GM03348 (cell line): ENCODE measurements at regions not wholly inside any gene's neighbourhood (a gene's known extent, or its start where the extent isn't known, plus 50 kb on each side); places are given as distances from the start of the nearest gene placed in this dataset.
A peak's percentile ranks its signal among the peaks of the same experiment; 100 is the strongest.

Experiments used
- DNase-seq: peaks from one replicate; pipeline ENCODE4 v3.0.0; 2012; ENCODE audit warnings: low spot score

DNA sequence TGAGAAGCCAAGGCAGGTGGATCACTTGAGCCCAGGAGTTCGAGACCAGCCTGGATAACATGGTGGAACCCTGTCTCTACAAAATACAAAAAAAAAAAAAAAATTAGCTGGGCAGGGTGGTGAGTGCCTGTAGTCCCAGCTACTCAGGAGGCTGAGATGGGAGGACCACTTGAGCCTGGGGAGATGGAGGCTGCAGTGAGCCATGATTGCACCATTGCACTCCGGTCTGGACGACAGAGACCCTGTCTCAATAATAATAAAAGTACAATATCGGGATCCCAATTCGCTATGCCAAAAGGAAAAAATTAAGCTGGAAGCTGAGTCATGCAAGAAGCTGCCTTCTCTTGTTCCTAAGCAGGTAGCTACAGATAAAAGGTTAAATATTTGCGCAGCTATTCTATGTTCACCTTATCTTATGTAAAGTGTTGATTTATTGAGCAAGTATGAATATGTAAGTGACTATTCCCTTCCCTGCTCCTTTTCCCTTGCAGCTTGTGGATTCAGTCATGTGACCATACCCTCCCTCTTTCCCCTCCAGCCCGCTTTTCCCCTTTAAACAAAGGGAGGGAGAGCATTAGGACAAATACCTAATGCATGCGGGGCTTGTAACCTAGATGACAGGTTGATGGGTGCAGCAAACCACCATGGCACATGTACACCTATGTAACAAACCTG lies 112.0 kb downstream of the LITAF start:
- no peak for DNase-seq

GRCh38 chr16:11475896-11476630 lies 110.7 kb downstream of the LITAF start:
- no peak for DNase-seq

- no peak for DNase-seq
Measured at GRCh38 chr16:11476676-11477075, 110.0 kb downstream of the LITAF start.

DNA sequence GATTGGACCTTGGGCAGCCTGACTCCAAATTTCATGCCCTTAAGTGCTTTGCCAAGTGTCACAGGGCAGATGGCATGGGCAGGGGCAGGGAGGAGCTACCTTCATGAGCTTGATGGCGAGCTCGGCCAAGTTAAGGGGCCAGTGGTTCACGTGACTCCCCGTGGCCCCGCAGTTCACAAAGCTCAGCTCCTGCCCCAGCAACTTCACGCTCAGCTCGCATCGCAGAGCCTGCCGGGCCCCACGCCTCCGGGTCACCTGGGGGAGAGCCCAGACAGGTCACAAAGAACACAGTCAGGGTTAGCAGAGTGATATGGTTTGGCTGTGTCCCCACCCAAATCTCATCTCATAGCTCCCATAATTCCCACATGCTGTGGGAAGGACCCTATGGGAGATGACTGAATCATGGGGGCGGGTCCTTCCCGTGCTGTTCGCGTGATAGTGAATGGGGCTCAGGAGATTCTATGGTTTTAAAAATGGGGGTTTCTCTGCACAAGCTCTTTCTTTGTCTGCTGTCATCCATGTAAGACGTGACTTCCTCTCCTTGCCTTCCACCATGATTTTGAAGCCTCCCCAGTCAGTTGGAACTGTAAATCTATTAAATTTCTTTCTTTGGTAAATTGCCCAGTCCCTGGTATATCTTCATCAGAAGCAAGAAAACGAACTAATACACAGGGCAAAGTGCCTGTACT lies 108.1 kb downstream of the LITAF start:
- no peak for DNase-seq

DNA sequence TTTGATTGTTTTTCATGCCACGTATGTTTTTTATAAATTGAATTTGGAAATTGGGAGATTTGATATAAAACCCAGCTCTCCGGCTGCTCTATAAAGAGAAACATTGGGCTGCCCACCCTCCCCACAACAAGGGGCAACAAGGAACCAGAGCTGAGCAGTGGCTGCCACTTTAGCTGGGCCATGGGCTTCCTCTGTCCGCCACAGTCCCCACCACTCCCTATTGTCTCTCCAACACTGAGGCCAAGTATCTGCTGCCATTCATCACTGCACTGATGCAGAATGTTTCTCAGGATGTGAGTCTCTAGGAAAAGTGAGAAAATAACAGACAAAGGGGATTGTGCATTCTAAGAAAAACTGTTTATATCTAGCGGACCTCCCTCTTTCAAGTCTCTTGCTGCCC lies 106.8 kb downstream of the LITAF start:
- DNase-seq: no peak

DNA sequence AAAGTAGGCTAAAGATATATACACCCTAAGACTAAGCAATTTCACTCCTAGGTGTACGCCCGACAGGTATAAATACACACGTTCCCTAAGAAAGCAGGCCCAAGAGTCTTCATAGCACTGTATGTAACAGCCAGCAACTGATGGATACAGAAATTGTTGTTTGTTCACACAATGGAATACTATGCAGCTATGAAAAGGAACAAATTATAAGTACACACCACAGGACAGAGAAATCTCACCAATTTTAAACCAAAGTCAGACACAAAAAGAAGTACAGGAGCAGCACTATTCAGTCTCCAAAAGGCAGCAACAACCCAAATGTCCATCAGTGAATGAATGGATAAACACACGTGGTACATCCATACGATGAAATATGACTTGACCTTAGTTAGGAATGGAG lies 106.1 kb downstream of the LITAF start:
- DNase-seq: no peak

DNA sequence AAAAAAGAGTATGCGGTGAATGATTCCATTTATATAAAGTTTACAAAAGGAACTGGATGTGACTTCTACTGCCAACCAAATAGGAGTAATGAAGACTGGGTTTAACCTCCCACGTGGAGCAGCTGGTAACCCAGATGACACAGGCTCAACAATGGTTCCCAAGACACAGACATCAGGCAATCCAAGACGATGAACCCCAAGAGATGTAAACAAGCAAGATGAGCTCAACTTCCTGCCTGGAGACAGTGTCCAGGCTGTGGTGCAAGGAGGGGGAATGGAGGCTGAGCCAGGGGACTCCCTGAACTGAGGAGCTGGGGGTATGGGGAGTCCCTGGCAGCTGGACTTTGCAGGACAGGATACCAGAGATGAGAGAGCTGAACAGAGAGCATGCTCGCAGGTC lies 104.7 kb downstream of the LITAF start:
- no peak for DNase-seq

DNA sequence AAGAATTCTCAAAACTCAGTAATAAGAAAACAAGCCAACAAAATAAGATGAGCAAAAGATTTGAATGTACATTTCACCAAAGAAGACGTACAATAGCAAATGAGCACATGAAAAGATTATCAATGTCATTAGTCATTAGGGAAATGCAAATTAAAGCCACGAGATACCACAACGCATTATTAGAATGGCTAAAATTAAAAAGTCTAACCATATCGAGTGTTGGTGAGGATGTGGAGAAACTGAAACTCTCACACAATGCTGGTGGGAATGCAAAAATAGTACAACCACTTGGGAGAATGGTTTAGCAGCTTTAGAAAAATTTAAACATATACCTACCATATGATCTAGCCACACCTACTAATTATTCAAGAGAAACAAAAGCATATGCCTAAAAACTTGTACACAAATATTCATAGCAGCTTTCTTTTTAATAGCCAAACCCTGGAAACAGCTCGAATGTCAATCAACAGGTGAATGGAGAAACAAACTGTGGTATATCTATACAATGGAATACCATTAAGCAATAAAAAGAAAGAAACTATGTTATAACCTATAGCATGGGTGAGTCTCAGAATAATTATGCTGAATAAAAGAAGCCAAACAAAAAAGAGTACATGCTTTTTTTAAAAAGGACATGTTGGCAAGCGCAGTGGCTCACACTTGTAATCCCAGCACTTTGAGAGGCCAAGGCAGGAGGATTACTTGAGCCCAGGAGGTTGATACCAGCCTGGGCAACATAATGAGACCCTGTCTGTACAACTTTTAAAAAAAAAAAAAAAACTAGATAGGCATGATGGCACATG lies 103.6 kb downstream of the LITAF start:
- no peak for DNase-seq

DNA sequence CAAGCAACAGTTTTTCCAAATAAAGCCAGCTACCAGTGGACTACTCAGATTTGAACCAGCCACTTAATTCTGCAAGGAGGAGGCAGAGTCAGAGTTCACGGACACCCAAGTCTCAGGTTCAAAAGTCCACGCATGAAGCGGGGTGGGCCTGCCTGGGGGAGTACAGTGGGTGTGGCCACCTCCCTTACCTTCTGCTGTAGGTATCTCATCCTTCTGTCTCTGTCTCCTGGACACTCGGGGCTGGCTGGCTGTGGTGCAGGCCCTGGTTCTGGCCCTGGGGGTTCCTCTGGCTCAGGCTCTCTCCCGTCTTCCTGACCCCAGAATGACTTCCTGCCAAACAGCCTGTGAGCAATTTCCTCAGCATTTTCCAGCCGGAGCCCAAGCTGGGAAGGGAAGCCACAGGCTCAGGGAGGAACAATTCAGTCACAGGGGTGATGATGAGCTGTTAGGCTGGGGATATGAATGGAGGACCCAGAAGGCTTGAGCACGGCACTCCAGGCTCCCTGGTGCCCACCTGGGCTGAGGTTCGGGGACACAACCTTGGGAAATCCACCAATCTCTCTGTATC lies 101.9 kb downstream of the LITAF start:
- peak; percentile 53 for DNase-seq

- no peak for DNase-seq
Measured at GRCh38 chr16:11485676-11486075, 101.0 kb downstream of the LITAF start.

- DNase-seq: no peak
Measured at GRCh38 chr16:11487289-11487688, 99.4 kb downstream of the LITAF start.

GRCh38 chr16:11488304-11488703 lies 98.4 kb downstream of the LITAF start:
- no peak for DNase-seq

DNA sequence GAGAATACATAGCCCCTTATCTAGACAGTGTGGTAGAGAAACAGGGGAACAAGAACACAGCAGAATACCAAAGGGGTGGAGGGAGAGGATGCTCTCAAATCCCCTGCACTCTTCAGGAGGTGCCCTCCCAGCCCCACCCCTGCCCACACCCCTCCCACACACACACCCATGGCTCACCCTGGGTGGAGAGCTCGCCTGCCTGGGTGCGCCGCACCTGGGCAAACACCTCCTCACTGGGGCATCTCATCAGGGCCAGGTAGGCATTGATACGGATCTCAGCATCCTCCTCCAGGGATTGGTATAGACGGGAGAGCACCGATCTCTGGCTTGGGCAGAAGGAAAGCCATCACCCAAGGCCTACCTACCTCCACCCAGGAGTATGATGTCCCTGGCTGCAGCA lies 95.2 kb downstream of the LITAF start:
- DNase-seq: no peak

- no peak for DNase-seq
Measured at GRCh38 chr16:11492808-11493530, 93.8 kb downstream of the LITAF start.

- DNase-seq: no peak
Measured at GRCh38 chr16:11493531-11493929, 93.2 kb downstream of the LITAF start.

DNA sequence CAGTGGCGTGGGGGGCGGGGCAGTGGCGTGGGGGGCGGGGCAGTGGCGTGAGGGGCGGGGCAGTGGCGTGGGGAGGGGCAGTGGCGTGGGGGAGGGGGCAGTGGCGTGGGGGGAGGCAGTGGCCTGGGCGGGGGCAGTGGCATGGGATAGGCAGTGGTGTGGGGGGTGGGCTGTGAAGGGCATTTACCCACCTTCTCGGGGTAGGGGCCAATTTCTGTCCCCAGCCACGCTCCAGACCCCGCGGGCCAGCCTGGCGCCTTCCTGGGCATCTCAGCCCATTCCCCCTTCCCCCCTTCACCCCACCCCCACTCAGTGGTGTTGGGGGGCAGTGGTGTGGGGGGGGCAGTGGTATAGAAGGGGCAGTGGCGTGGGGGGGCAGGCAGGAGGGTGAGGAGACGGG lies 92.7 kb downstream of the LITAF start:
- no peak for DNase-seq

DNA sequence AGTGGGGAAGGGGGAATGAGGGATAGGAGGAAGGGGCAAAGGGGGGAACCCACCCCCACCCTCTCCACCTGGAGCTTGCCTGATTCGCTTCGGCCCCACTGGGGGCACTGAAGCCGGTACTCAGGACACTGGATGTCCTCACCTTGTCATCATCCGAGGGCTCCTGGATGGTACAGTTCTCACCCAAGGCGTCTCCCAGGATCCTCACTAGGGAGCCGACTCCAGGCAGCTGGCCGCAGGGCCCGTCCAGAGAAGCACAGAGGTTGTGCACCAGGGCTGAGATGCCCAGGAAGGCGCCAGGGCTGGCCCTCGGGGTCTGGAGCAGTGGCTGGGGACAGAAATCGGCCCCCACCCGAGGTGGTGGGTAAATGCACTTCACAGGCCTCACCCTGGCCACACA lies 92.3 kb downstream of the LITAF start:
- DNase-seq: no peak

- no peak for DNase-seq
Measured at GRCh38 chr16:11495066-11495407, 91.7 kb downstream of the LITAF start.
